AG04449 (cell line): ENCODE measurements at regions not wholly inside any gene's neighbourhood (a gene's known extent, or its start where the extent isn't known, plus 50 kb on each side); places are given as distances from the start of the nearest gene placed in this dataset.

Experiments
- CTCF ChIA-PET: fragments of 350-600 bp; formaldehyde crosslinking; extraction: SDS; loops from one replicate; lab custom pipeline; 2021; ENCODE audit warnings: antibody characterized with exemption; lab: Yijun Ruan, JAX
- POLR2A ChIA-PET: fragments of 400-600, 350-600 bp; formaldehyde crosslinking; extraction: SDS; loops from one replicate; lab custom pipeline; 2020; ENCODE audit warnings: antibody characterized with exemption, inconsistent platforms; lab: Yijun Ruan, JAX
- DNase-seq: peaks from one replicate; pipeline ENCODE4 v3.0.0-alpha.2; 2010; ENCODE audit warnings: low read depth, low spot score
- H3K4me3 ChIP-seq: 2 replicates; pipeline ENCODE4 v1.5.1; 2011; ENCODE audit warnings: low read depth, mild to moderate bottlenecking, control low read depth, low read length
- TF ChIP-seq, protein P1 (sequence below): IDR thresholded peaks from one replicate; pipeline ENCODE4 v1.5.1; 2011; ENCODE audit warnings: mild to moderate bottlenecking, moderate library complexity, low read length, control low read depth, inconsistent platforms; ENCODE audit not compliant: insufficient read depth; ENCODE audit errors: missing control alignments

DNA sequence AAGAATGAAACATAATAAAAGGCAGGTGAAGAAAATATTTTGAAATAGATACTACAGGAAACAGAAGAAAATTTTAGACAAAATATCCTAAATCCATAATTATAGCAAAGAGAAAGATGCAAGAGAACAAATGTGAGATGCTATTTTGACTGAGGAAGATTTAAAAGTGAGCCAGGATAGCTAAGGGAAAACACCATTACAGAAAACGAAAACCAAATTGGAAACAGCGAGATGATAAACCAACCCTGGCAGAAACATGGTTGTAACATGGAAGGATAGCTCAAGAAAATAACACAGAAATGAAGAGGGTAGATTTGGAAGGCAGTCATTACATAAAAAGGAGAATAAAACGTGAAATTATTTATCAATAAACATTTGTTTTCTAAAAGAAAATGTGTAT is 267.2 kb upstream of the NREP start:
- CTCF ChIA-PET: interaction anchor here (1.9 kb wide), 1 partner anchor 16 kb away, joined by 5 read pairs; no protein-coding TSS in a partner anchor

DNA sequence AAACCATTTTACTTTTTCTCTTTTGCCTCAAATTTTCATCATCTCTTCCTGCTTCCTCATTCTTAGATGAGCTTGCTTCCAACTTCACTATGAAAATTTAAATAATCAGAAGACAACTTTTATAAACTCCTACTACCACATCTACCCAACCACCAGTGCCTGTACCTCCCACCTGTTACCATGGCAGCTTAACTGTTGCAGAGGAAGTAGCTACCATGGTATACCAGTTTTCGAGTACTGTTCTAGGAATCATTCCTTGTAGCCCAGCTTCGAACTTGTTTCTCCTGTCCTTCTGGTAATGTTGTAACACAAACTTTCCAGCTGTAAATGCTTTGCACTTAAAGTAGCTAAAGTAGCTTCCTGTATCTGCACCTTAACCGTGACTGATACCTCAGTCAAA is 266.8 kb upstream of the NREP start:
- DNase-seq: no peak
- TF ChIP-seq, protein P1, sequence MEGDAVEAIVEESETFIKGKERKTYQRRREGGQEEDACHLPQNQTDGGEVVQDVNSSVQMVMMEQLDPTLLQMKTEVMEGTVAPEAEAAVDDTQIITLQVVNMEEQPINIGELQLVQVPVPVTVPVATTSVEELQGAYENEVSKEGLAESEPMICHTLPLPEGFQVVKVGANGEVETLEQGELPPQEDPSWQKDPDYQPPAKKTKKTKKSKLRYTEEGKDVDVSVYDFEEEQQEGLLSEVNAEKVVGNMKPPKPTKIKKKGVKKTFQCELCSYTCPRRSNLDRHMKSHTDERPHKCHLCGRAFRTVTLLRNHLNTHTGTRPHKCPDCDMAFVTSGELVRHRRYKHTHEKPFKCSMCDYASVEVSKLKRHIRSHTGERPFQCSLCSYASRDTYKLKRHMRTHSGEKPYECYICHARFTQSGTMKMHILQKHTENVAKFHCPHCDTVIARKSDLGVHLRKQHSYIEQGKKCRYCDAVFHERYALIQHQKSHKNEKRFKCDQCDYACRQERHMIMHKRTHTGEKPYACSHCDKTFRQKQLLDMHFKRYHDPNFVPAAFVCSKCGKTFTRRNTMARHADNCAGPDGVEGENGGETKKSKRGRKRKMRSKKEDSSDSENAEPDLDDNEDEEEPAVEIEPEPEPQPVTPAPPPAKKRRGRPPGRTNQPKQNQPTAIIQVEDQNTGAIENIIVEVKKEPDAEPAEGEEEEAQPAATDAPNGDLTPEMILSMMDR: no peak
- POLR2A ChIA-PET: no interaction called here
- CTCF ChIA-PET: interaction anchor here (1.9 kb wide), 1 partner anchor 15 kb away, joined by 5 read pairs; no protein-coding TSS in a partner anchor
- H3K4me3 ChIP-seq: no peak overlapping the region

More for the DNA sequence above, 267.2 kb upstream of the NREP start:
- TF ChIP-seq, protein P1: no peak
- POLR2A ChIA-PET: no interaction called here
- no peak for DNase-seq
- no peak overlapping the region for H3K4me3 ChIP-seq

DNA sequence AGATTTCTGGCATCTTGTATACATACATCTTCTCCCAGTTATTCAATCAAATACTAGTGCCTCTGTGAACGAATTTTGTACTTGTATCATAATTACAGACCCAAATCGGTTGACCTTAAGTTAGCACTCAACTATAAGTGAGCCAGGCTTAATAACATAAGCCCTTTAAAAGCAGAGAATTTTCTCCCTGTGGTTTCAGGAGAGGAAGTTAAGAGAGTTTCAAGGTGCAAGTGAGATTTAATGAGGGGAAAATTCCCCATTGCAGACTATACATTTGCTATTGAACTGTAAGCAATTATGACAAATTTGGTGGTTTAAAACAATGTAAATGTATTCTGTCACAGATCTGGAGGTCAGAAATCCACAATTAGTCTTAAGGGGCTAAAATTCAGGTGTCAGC is 261.9 kb upstream of the NREP start:
- TF ChIP-seq, protein P1: no peak
- CTCF ChIA-PET: no interaction called here
- POLR2A ChIA-PET: no interaction called here
- no peak overlapping the region for H3K4me3 ChIP-seq
- DNase-seq: no peak

DNA sequence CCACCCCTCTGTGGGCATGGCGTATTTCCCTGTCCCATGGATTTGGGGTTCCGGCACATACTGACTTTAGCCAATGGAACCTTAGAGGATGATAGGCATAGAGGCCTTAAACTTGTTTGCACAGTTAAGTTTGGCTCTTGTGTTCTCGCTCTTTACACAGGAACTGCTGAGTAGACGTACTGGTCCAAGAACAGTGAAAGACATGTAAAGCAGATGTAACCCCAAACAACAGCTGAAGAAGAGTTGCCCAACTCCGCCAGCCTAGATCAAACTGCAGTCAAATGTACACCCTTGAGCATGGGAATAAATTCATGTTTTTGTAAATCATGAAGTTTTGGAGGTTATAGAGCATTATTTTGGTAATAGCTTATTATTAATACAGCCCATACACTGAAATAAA is 260.0 kb upstream of the NREP start:
- CTCF ChIA-PET: no interaction called here
- TF ChIP-seq, protein P1: no peak

DNA sequence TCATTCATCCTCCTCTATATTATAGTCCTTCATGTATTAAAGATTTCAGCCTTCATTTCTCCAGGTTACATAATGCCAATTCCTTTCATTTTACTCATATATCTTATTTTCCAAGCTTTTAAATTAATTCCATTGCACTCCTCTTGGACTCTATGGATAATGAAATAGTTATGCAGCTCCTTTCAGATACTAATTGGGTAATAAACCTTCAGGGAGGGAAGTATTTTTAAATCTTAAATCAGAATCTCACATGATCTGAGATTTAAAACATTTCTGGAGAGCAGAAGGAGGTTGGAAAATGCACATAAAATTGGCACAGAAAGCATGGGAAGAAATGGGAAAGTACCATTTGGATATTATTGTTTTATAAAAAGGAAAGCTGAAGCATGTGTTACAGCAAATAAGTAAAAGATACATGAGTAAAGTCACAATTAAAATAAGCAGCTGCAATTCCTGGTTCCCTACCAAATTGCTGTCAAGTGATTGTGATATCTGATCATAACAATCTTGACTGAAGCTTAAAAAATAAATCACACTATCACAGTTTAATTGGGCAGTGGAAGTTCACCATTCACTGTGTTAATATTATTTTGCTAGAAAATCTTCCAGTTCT is 257.9 kb upstream of the NREP start:
- no peak for DNase-seq
- TF ChIP-seq, protein P1: no peak
- H3K4me3 ChIP-seq: no peak overlapping the region
- CTCF ChIA-PET: no interaction called here
- POLR2A ChIA-PET: interaction anchor here (0.7 to 1.8 kb wide), 2 partner anchors 10 to 16 kb away, joined by 4 read pairs; no protein-coding TSS in a partner anchor

More for the DNA sequence above, 260.0 kb upstream of the NREP start:
- POLR2A ChIA-PET: no interaction called here
- DNase-seq: no peak
- H3K4me3 ChIP-seq: no peak overlapping the region

DNA sequence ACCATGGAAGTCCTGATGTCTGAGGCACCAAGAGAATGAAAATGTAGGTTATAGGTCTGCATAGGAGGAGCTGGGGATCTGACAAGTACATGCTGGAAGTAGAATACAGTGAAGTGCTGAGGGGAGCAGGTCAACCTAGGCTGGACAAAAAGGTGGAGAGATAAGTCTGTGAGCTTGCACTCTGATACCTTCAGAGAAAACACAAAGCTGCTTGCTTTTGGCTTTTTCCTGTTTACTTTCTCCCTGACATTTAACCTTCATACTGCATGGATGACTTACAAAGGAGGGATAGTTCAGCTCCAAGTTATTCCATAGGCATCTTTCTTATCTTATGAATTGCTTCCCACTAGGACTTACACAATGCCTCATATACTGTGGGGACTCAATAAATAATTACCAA is 256.7 kb upstream of the NREP start:
- H3K4me3 ChIP-seq: no peak overlapping the region
- CTCF ChIA-PET: no interaction called here
- TF ChIP-seq, protein P1: no peak
- POLR2A ChIA-PET: interaction anchor here (1.8 kb wide), 1 partner anchor 14 kb away, joined by 4 read pairs; no protein-coding TSS in a partner anchor
- no peak for DNase-seq
